ENCODE measurements at regions not wholly inside any gene's neighbourhood (a gene's known extent, or its start where the extent isn't known, plus 50 kb on each side); places are given as distances from the start of the nearest gene placed in this dataset.
"Not testable (repeated sequence)": the region's sequence is repeated elsewhere in the genome, so short reads cannot be mapped to it uniquely, and the experiment has no call there.

GRCh38 chr1:215400741-215401140 is 166.4 kb upstream of the KCTD3 start:
- no peak for DNase-seq

- no peak for DNase-seq
Measured at GRCh38 chr1:215402147-215402546, 165.0 kb upstream of the KCTD3 start.

GRCh38 chr1:215405211-215405610 is 161.9 kb upstream of the KCTD3 start:
- no peak for DNase-seq

- DNase-seq: no peak
Measured at GRCh38 chr1:215406927-215407326, 160.2 kb upstream of the KCTD3 start.

GRCh38 chr1:215407575-215407974 is 159.5 kb upstream of the KCTD3 start:
- no peak for DNase-seq

GRCh38 chr1:215409546-215409945 is 157.6 kb upstream of the KCTD3 start:
- DNase-seq: not testable (repeated sequence)

- not testable (repeated sequence) for DNase-seq
Measured at GRCh38 chr1:215415521-215415920, 151.6 kb upstream of the KCTD3 start.

- no peak for DNase-seq
Measured at GRCh38 chr1:215416497-215416896, 150.6 kb upstream of the KCTD3 start.

GRCh38 chr1:215417122-215417521 is 150.0 kb upstream of the KCTD3 start:
- no peak for DNase-seq

GRCh38 chr1:215418876-215419447 is 148.1 kb upstream of the KCTD3 start:
- DNase-seq: no peak

GRCh38 chr1:215421744-215422143 is 145.4 kb upstream of the KCTD3 start:
- no peak for DNase-seq

GRCh38 chr1:215423288-215423687 is 143.8 kb upstream of the KCTD3 start:
- DNase-seq: no peak

GRCh38 chr1:215425138-215425537 is 142.0 kb upstream of the KCTD3 start:
- no peak for DNase-seq

GRCh38 chr1:215426101-215426500 is 141.0 kb upstream of the KCTD3 start:
- no peak for DNase-seq

GRCh38 chr1:215432483-215433227 is 134.4 kb upstream of the KCTD3 start:
- not testable (repeated sequence) for DNase-seq

- no peak for DNase-seq
Measured at GRCh38 chr1:215433237-215433636, 133.9 kb upstream of the KCTD3 start.

- DNase-seq: no peak
Measured at GRCh38 chr1:215439549-215439948, 127.6 kb upstream of the KCTD3 start.

- no peak for DNase-seq
Measured at GRCh38 chr1:215444715-215445414, 122.2 kb upstream of the KCTD3 start.

GRCh38 chr1:215448014-215448413 is 119.1 kb upstream of the KCTD3 start:
- not testable (repeated sequence) for DNase-seq

- DNase-seq: not testable (repeated sequence)
Measured at GRCh38 chr1:215449147-215449546, 118.0 kb upstream of the KCTD3 start.

- DNase-seq: no peak
Measured at GRCh38 chr1:215453440-215453839, 113.7 kb upstream of the KCTD3 start.

GRCh38 chr1:215457213-215457612 is 109.9 kb upstream of the KCTD3 start:
- no peak for DNase-seq

GRCh38 chr1:215458104-215458503 is 109.0 kb upstream of the KCTD3 start:
- no peak for DNase-seq
